Uterus (tissue), 3 donors: ENCODE measurements at regions not wholly inside any gene's neighbourhood (a gene's known extent, or its start where the extent isn't known, plus 50 kb on each side); places are given as distances from the start of the nearest gene placed in this dataset.

Source experiments
- DNase-seq, 2 donors: peaks; one replicate each; pipeline ENCODE4 v3.0.0-alpha.2; 2019 to 2020
- H3K27ac ChIP-seq, 2 donors: fragments of 200-600 bp; sonication (generic); 1 replicate in 1 of 2; 2 replicates in 1 of 2; pipeline ENCODE4 v1.5.1; 2016 to 2018
- H3K27me3 ChIP-seq, 2 donors: fragments of 200-600 bp; sonication (generic); one replicate each; pipeline ENCODE4 v1.5.1; 2018 to 2019; ENCODE audit warnings: control low read depth in 1 of 2
- H3K36me3 ChIP-seq, 2 donors: fragments of 200-600 bp; sonication (generic); one replicate each; pipeline ENCODE4 v1.5.1; 2019; ENCODE audit warnings: control low read depth in 1 of 2
- H3K4me1 ChIP-seq, 2 donors: fragments of 200-600 bp; sonication (generic); one replicate each; pipeline ENCODE4 v1.5.1; 2018 to 2019; ENCODE audit warnings: control low read depth in 1 of 2
- H3K4me3 ChIP-seq, 2 donors: fragments of 200-600 bp; sonication (generic); 1 replicate in 1 of 2; 2 replicates in 1 of 2; pipeline ENCODE4 v1.5.1; 2018 to 2019; ENCODE audit warnings: mild to moderate bottlenecking in 1 of 2
- H3K9me3 ChIP-seq, 2 donors: fragments of 200-600 bp; sonication (generic); one replicate each; pipeline ENCODE4 v1.5.1; 2019; ENCODE audit warnings: control low read depth in 1 of 2
- POLR2A ChIP-seq, 2 donors: fragments of 450-650 bp; IDR thresholded peaks; one replicate each; pipeline ENCODE4 v1.6.1; 2016; ENCODE audit warnings: antibody characterized with exemption in 2 of 2, mild to moderate bottlenecking in 1 of 2, moderate library complexity in 1 of 2
- intact Hi-C: fragments of 100-400 bp; cut with DNase I; formaldehyde crosslinking; loops from one replicate; pipeline ENCODE4 v1.15.1; 2023; ENCODE audit warnings: low total_unique reads
- TF ChIP-seq, protein P1 (sequence below), 4 experiments: fragments of 200-600 bp in 2 of 4; fragments of 450-650 bp in 2 of 4; sonication (generic) in 2 of 4; IDR thresholded peaks; one replicate each; pipeline ENCODE4 v1.5.1; 2016 to 2019; ENCODE audit warnings: antibody characterized with exemption in 4 of 4, mild to moderate bottlenecking in 2 of 4, moderate library complexity in 1 of 4
- donor health status: DM: yes; HTN: yes; CAD: no.

DNA sequence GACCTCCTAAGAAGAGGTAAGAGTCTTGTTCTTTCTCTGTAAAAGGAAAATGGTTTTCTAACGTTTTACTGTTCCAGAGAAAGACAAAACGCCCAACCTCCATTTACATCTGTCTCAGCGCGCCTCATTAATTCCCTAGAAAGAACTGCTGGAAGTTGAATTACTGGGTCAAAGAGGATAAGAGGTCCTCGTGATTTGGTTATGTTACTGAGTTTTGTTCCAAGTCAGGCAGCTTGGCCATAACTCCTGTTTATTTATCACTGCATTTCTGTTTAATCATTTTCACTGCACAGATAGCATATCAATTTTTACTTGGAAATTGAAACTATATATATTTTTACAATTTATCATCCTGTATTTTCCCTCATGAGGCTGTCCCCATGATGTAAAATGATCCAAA is 112.9 kb upstream of the PEG3 start:
- intact Hi-C loops = no loop called here
- H3K27ac ChIP-seq = no peak overlapping the region
- DNase-seq = no peak
- no peaks in the 10 kb centered on the region for H3K9me3 ChIP-seq
- no peak overlapping the region for H3K4me3 ChIP-seq
- no peaks in the 10 kb centered on the region for H3K4me1 ChIP-seq
- H3K27me3 ChIP-seq = no peaks in the 10 kb centered on the region
- no peak for TF ChIP-seq POLR2A (IDR thresholded peaks at IDR 0.05)
- TF ChIP-seq, protein P1, sequence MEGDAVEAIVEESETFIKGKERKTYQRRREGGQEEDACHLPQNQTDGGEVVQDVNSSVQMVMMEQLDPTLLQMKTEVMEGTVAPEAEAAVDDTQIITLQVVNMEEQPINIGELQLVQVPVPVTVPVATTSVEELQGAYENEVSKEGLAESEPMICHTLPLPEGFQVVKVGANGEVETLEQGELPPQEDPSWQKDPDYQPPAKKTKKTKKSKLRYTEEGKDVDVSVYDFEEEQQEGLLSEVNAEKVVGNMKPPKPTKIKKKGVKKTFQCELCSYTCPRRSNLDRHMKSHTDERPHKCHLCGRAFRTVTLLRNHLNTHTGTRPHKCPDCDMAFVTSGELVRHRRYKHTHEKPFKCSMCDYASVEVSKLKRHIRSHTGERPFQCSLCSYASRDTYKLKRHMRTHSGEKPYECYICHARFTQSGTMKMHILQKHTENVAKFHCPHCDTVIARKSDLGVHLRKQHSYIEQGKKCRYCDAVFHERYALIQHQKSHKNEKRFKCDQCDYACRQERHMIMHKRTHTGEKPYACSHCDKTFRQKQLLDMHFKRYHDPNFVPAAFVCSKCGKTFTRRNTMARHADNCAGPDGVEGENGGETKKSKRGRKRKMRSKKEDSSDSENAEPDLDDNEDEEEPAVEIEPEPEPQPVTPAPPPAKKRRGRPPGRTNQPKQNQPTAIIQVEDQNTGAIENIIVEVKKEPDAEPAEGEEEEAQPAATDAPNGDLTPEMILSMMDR (IDR thresholded peaks at IDR 0.05) = no peak
- no peaks in the 10 kb centered on the region for H3K36me3 ChIP-seq

- H3K36me3 ChIP-seq = no peaks in the 10 kb centered on the region
- intact Hi-C loops = no loop called here
These were observed 115.2 kb upstream of the PEG3 start for GRCh38 chr19:56955637-56956216.

GRCh38 chr19:56956503-56957226 is 116.1 kb upstream of the PEG3 start:
- no peaks in the 10 kb centered on the region for H3K27me3 ChIP-seq
- intact Hi-C loops = no loop called here
- no peaks in the 10 kb centered on the region for H3K4me1 ChIP-seq
- H3K36me3 ChIP-seq = no peaks in the 10 kb centered on the region
- H3K9me3 ChIP-seq = no peaks in the 10 kb centered on the region
- DNase-seq = no peak
- H3K27ac ChIP-seq = no peak overlapping the region
- TF ChIP-seq, protein P1 (IDR thresholded peaks at IDR 0.05) = no peak
- TF ChIP-seq POLR2A (IDR thresholded peaks at IDR 0.05) = no peak
- no peak overlapping the region for H3K4me3 ChIP-seq

More at GRCh38 chr19:56955637-56956216, 115.2 kb upstream of the PEG3 start:
- Histone ChIP-seq H3K4me1 (no peaks in the 10 kb centered on the region), H3K4me3 (no peak overlapping the region), H3K27me3 (no peaks in the 10 kb centered on the region), H3K27ac (no peak overlapping the region), H3K9me3 (no peaks in the 10 kb centered on the region)
- TF ChIP-seq, protein P1 (IDR thresholded peaks at IDR 0.05) = no peak
- no peak for TF ChIP-seq POLR2A (IDR thresholded peaks at IDR 0.05)
- no peak for DNase-seq

DNA sequence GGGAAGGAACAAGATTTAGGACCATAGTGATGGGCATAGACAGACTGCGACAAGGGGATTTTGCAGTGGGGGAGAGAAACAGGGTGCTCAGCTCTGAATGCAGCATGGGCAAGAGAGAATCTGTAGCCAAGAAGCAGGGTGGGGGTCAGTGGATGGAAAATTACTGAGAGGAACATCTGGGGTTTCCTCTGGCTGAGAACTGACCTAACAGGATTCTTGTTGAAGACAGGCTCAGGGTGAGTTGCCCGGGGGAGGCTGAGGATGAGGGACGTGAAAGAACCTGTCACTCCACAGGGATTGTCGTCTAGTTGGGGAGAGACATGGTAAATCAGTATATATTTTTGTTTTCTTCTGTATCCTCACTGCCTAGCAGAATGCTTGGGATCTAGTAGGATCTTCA is 118.7 kb upstream of the PEG3 start:
- intact Hi-C loops = no loop called here
- DNase-seq = no peak
- no peak overlapping the region for H3K4me3 ChIP-seq
- H3K4me1 ChIP-seq = no peaks in the 10 kb centered on the region
- H3K27me3 ChIP-seq = no peaks in the 10 kb centered on the region
- no peaks in the 10 kb centered on the region for H3K36me3 ChIP-seq
- H3K27ac ChIP-seq = no peak overlapping the region
- no peak for TF ChIP-seq POLR2A (IDR thresholded peaks at IDR 0.05)
- TF ChIP-seq, protein P1 (IDR thresholded peaks at IDR 0.05) = no peak
- no peaks in the 10 kb centered on the region for H3K9me3 ChIP-seq

DNA sequence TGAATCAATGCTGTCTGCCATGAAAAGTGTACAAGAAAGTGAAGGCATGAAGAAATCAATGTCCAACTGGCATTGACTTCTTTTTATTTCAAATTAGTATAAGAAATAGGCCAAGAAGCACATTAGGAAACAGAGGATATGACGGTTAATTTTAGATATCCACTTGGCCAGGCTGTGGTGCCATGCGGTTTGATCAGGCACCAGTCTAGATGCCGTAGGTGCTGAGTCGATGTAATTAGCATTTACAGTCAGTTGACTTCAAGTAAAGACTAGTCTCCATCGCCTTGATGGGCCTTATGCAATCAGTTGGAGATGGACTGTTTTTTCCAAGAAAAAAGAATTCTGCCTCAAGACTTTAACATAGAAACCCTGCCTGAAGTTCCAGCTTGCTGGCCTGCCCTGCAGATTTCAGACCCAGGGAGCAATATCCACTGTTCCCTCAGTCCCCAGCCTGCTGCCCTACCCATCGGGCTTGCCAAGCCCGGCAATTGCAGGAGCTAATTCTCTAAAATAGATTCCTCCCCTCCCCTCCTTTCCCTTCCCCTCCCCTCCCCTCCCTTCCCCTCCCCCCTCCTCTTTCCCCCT is 120.5 kb upstream of the PEG3 start:
- no peaks in the 10 kb centered on the region for H3K27me3 ChIP-seq
- H3K4me3 ChIP-seq = no peak overlapping the region
- peaks cover 0 to 5% of the 10 kb centered on the region in 2 donors for H3K4me1 ChIP-seq
- intact Hi-C loops = no loop called here
- TF ChIP-seq, protein P1 (IDR thresholded peaks at IDR 0.05) = no peak
- no peak for TF ChIP-seq POLR2A (IDR thresholded peaks at IDR 0.05)
- no peak overlapping the region for H3K27ac ChIP-seq
- no peak for DNase-seq
- H3K36me3 ChIP-seq = no peaks in the 10 kb centered on the region
- no peaks in the 10 kb centered on the region for H3K9me3 ChIP-seq
